SK-N-SH (cell line): ENCODE measurements at regions not wholly inside any gene's neighbourhood (a gene's known extent, or its start where the extent isn't known, plus 50 kb on each side); places are given as distances from the start of the nearest gene placed in this dataset.

Experiments used
- CTCF ChIA-PET: fragments of 300-600, 350-600 bp; formaldehyde crosslinking; extraction: SDS; loops from one replicate; lab custom pipeline; 2021; lab: Yijun Ruan, JAX
- POLR2A ChIA-PET: fragments of 350-600 bp; sonication (Branson Sonifier 250); formaldehyde crosslinking; extraction: SDS; loops from one replicate; lab custom pipeline; 2020; ENCODE audit warnings: antibody characterized with exemption, inconsistent platforms; lab: Yijun Ruan, JAX
- DNase-seq: peaks from one replicate; pipeline ENCODE4 v3.0.0; 2012
- H2AFZ ChIP-seq: fragments of 200-600 bp; sonication (generic); 2 replicates; pipeline ENCODE4 v1.8.1; 2016; ENCODE audit warnings: antibody characterized with exemption, mild to moderate bottlenecking, low read depth
- H3F3A ChIP-seq: fragments of 200-600 bp; sonication (generic); replicated peaks from 2 replicates; pipeline ENCODE3; 2016; ENCODE audit warnings: antibody characterized with exemption, mild to moderate bottlenecking; ENCODE audit not compliant: insufficient read depth
- H3K27ac ChIP-seq, 2 experiments: fragments of 200-500 bp in 1 of 2; fragments of 200-600 bp in 1 of 2; sonication (Bioruptor generic) in 1 of 2; sonication (generic), shearing (Covaris generic) in 1 of 2; 2 replicates each; pipeline versions ENCODE4 v1.5.1 to v1.6.1; 2014 to 2016; ENCODE audit warnings: low read depth in 2 of 2, inconsistent platforms in 1 of 2, low read length in 1 of 2, mild to moderate bottlenecking in 1 of 2, mixed read lengths in 1 of 2
- H3K27me3 ChIP-seq: fragments of 200-600 bp; sonication (generic), shearing (Covaris generic); 2 replicates; pipeline ENCODE4 v1.6.1; 2016; ENCODE audit warnings: mixed run types; ENCODE audit not compliant: insufficient read depth
- H3K36me3 ChIP-seq, 2 experiments: fragments of 200-500 bp in 1 of 2; fragments of 200-600 bp in 1 of 2; sonication (Bioruptor generic) in 1 of 2; sonication (generic) in 1 of 2; replicated peaks in 1 of 2; 2 replicates each; pipeline versions ENCODE3 to v1.5.1; 2014 to 2016; ENCODE audit warnings: low read length in 1 of 2, mild to moderate bottlenecking in 1 of 2; ENCODE audit not compliant: insufficient read depth in 2 of 2, control insufficient read depth in 1 of 2
- H3K4me1 ChIP-seq, 2 experiments: fragments of 200-500 bp in 1 of 2; fragments of 200-600 bp in 1 of 2; sonication (Bioruptor generic) in 1 of 2; sonication (generic), shearing (Covaris generic) in 1 of 2; 2 replicates each; pipeline versions ENCODE4 v1.5.1 to v1.6.1; 2014 to 2016; ENCODE audit warnings: low read depth in 1 of 2, low read length in 1 of 2, mixed run types in 1 of 2; ENCODE audit not compliant: insufficient read depth in 2 of 2, control insufficient read depth in 1 of 2
- H3K4me2 ChIP-seq: fragments of 200-600 bp; sonication (generic), shearing (Covaris generic); 2 replicates; pipeline ENCODE4 v1.6.1; 2017; ENCODE audit warnings: mixed run types
- H3K4me3 ChIP-seq, 2 experiments: fragments of 200-500 bp in 1 of 2; fragments of 200-600 bp in 1 of 2; sonication (Bioruptor generic) in 1 of 2; sonication (generic), shearing (Covaris generic) in 1 of 2; 2 replicates each; pipeline versions ENCODE4 v1.5.1 to v1.8.1; 2014 to 2016; ENCODE audit warnings: low read depth in 2 of 2, inconsistent platforms in 1 of 2, low read length in 1 of 2, mild to moderate bottlenecking in 1 of 2, mixed read lengths in 1 of 2, moderate library complexity in 1 of 2
- H3K79me2 ChIP-seq: fragments of 200-600 bp; sonication (generic); 2 replicates; pipeline ENCODE4 v1.8.1; 2017; ENCODE audit warnings: mild to moderate bottlenecking; ENCODE audit not compliant: insufficient read depth
- H3K9ac ChIP-seq: fragments of 200-600 bp; sonication (generic); 2 replicates; pipeline ENCODE4 v1.6.1; 2017; ENCODE audit warnings: mixed run types
- H3K9me2 ChIP-seq: fragments of 200-600 bp; sonication (generic); 2 replicates; pipeline ENCODE4 v1.6.1; 2017; ENCODE audit warnings: mixed run types
- H3K9me3 ChIP-seq: fragments of 200-600 bp; sonication (generic); 2 replicates; pipeline ENCODE4 v1.6.1; 2017; ENCODE audit warnings: mixed run types, mild to moderate bottlenecking, moderate library complexity
- H4K20me1 ChIP-seq: fragments of 200-600 bp; sonication (generic); 2 replicates; pipeline ENCODE4 v1.6.1; 2017; ENCODE audit warnings: mild to moderate bottlenecking, mixed run types; ENCODE audit not compliant: insufficient read depth
- ELF1 ChIP-seq: IDR thresholded peaks from 2 replicates; pipeline ENCODE4 v1.4.0; 2012
- EZH2phosphoT487 ChIP-seq: fragments of 200-600 bp; sonication (generic); IDR thresholded peaks from 2 replicates; pipeline ENCODE4 v1.6.1; 2017; ENCODE audit warnings: low read depth, mixed run types, mild to moderate bottlenecking, antibody characterized with exemption, moderate library complexity, borderline replicate concordance
- FOXM1 ChIP-seq: IDR thresholded peaks from 2 replicates; pipeline ENCODE4 v1.4.0; 2012; ENCODE audit warnings: low read depth, mild to moderate bottlenecking
- MXI1 ChIP-seq: IDR thresholded peaks from 2 replicates; pipeline ENCODE4 v1.6.1; 2012; ENCODE audit warnings: mild to moderate bottlenecking, low read depth, low read length, improper control_type of control experiment
- RAD21 ChIP-seq: IDR thresholded peaks from 2 replicates; pipeline ENCODE4 v1.6.1; 2012; ENCODE audit warnings: mild to moderate bottlenecking, low read length
- RFX5 ChIP-seq: IDR thresholded peaks from 2 replicates; pipeline ENCODE4 v1.6.1; 2012; ENCODE audit warnings: mild to moderate bottlenecking, improper control_type of control experiment, low read length
- SMC3 ChIP-seq: IDR thresholded peaks from 2 replicates; pipeline ENCODE4 v1.6.1; 2012; ENCODE audit warnings: low read depth, low read length, improper control_type of control experiment
- TAF1 ChIP-seq: IDR thresholded peaks from 2 replicates; pipeline ENCODE4 v1.6.1; 2012; ENCODE audit warnings: low read depth, mild to moderate bottlenecking, low read length, moderate library complexity, borderline replicate concordance
- TEAD4 ChIP-seq: IDR thresholded peaks from 2 replicates; pipeline ENCODE4 v1.4.0; 2012; ENCODE audit warnings: mild to moderate bottlenecking, borderline replicate concordance; ENCODE audit not compliant: insufficient read depth
- USF1 ChIP-seq: IDR thresholded peaks from 2 replicates; pipeline ENCODE4 v1.4.0; 2012; ENCODE audit warnings: low read depth, borderline replicate concordance
- YY1 ChIP-seq: IDR thresholded peaks from 2 replicates; pipeline ENCODE4 v1.4.0; 2012; ENCODE audit warnings: low read depth, mild to moderate bottlenecking
- WGBS: methylation state at CpG from one replicate; pipeline ENCODE4 v1.1.6; 2017; ENCODE audit warnings: low lambda C conversion rate; 5-methylcytosine and 5-hydroxymethylcytosine counted together

- no peak for TF ChIP-seq TAF1
- TF ChIP-seq USF1 = no peak
- Histone ChIP-seq H3K4me3 (no peak overlapping the region), H3K79me2 (no peaks in the 10 kb centered on the region), H3K4me1 (no peaks in the 10 kb centered on the region), H3K36me3 (no peaks in the 10 kb centered on the region), H2AFZ (no peak overlapping the region), H3K9me2 (no peaks in the 10 kb centered on the region), H3K9me3 (no peaks in the 10 kb centered on the region), H4K20me1 (no peaks in the 10 kb centered on the region), H3F3A (no peaks in the 10 kb centered on the region), H3K27me3 (no peaks in the 10 kb centered on the region), H3K27ac (no peak overlapping the region), H3K4me2 (no peak overlapping the region), H3K9ac (no peak overlapping the region)
- ChIA-PET CTCF (interaction anchor here (0.7 kb wide), 1 partner anchor 12 kb away, joined by 3 read pairs; no protein-coding TSS in a partner anchor), POLR2A (no interaction called here)
- WGBS = 95% methylated on average over 9 of the region's 12 CpGs
- DNase-seq = no peak
Measured at GRCh38 chr13:40457929-40458719, 208.3 kb downstream of the FOXO1 start.

DNA sequence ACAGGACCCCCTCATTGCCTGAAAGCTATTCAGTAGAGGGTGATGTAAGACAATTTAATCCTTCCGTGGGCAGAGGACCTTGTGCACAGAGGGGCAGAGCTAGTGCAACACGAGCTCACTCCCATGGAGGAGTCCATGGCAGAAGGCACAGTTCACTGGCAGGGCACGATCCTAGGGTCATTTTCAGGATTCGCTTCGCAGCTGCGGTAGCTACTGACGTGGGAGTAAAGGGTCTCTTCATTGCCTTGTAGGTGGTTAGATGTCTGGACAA is 207.8 kb downstream of the FOXO1 start:
- H2AFZ ChIP-seq = no peak overlapping the region
- CTCF ChIA-PET = interaction anchor here (0.7 kb wide), 1 partner anchor 11 kb away, joined by 3 read pairs; no protein-coding TSS in a partner anchor
- DNase-seq = no peak
- no peaks in the 10 kb centered on the region for H3F3A ChIP-seq
- H3K9me3 ChIP-seq = no peaks in the 10 kb centered on the region
- H3K27me3 ChIP-seq = no peaks in the 10 kb centered on the region
- H3K36me3 ChIP-seq = no peaks in the 10 kb centered on the region
- H3K4me2 ChIP-seq = no peak overlapping the region
- no peaks in the 10 kb centered on the region for H3K9me2 ChIP-seq
- H3K27ac ChIP-seq = no peak overlapping the region
- H3K4me1 ChIP-seq = no peaks in the 10 kb centered on the region
- TF ChIP-seq RAD21 (no peak), MXI1 (no peak), SMC3 (no peak), ELF1 (no peak), RFX5 (no peak), YY1 (no peak), USF1 (no peak), TEAD4 (no peak), EZH2phosphoT487 (no peak), FOXM1 (no peak)
- H3K79me2 ChIP-seq = no peaks in the 10 kb centered on the region
- H3K4me3 ChIP-seq = no peak overlapping the region
- H4K20me1 ChIP-seq = no peaks in the 10 kb centered on the region
- H3K9ac ChIP-seq = no peak overlapping the region
- WGBS = 80% methylated on average over 7 of the region's 7 CpGs
- POLR2A ChIA-PET = no interaction called here
